Prostate gland (tissue), 2 donors: ENCODE measurements at regions not wholly inside any gene's neighbourhood (a gene's known extent, or its start where the extent isn't known, plus 50 kb on each side); places are given as distances from the start of the nearest gene placed in this dataset.

Experiments used
- CTCF ChIP-seq, 4 experiments: fragments of 200-600 bp in 2 of 4; fragments of 450-650 bp in 2 of 4; sonication (generic) in 2 of 4; IDR thresholded peaks; 1 replicate in 3 of 4; 2 replicates in 1 of 4; pipeline ENCODE4 v1.5.1; 2016 to 2019; ENCODE audit warnings: antibody characterized with exemption in 4 of 4, mild to moderate bottlenecking in 2 of 4, moderate library complexity in 2 of 4
- POLR2A ChIP-seq: fragments of 450-650 bp; IDR thresholded peaks from one replicate; pipeline ENCODE4 v1.6.1; 2016; ENCODE audit warnings: antibody characterized with exemption, mild to moderate bottlenecking

GRCh38 chr6:26272171-26272637 is 92.8 kb upstream of the BTN3A2 start:
- TF ChIP-seq CTCF (IDR thresholded peaks at IDR 0.05), result no peak
- TF ChIP-seq POLR2A, result no peak
